GM23338 (cell line): ENCODE measurements at regions not wholly inside any gene's neighbourhood (a gene's known extent, or its start where the extent isn't known, plus 50 kb on each side); places are given as distances from the start of the nearest gene placed in this dataset.
A peak's percentile ranks its signal among the peaks of the same experiment; 100 is the strongest.

Experiments
- ATAC-seq: fragments of 200-7000 bp; cut with Tn5 transposase; 3 replicates; pipeline ENCODE4 v1.9.1; 2020
- DNase-seq: peaks from one replicate; pipeline ENCODE4 v3.0.0-alpha.2; 2015; ENCODE audit warnings: low spot score
- H2AFZ ChIP-seq: fragments of 200-600 bp; sonication (generic); 2 replicates; pipeline ENCODE4 v1.8.0; 2016; ENCODE audit warnings: antibody characterized with exemption, mild to moderate bottlenecking, moderate library complexity
- H3F3A ChIP-seq: fragments of 200-600 bp; sonication (generic); replicated peaks from 2 replicates; pipeline ENCODE4 v1.8.0; 2017; ENCODE audit warnings: antibody characterized with exemption, mixed run types, low read depth
- H3K27ac ChIP-seq: fragments of 200-600 bp; sonication (generic); 2 replicates; pipeline ENCODE4 v1.6.1; 2016; ENCODE audit warnings: low read depth
- H3K27me3 ChIP-seq: fragments of 200-600 bp; sonication (generic); 2 replicates; pipeline ENCODE4 v1.8.0; 2016; ENCODE audit warnings: mild to moderate bottlenecking, mixed run types, moderate library complexity; ENCODE audit not compliant: insufficient read depth
- H3K36me3 ChIP-seq: fragments of 200-600 bp; sonication (generic); 2 replicates; pipeline ENCODE4 v1.8.0; 2016; ENCODE audit warnings: mild to moderate bottlenecking; ENCODE audit not compliant: insufficient read depth
- H3K4me1 ChIP-seq: fragments of 200-600 bp; sonication (generic); 2 replicates; pipeline ENCODE4 v1.8.0; 2016; ENCODE audit warnings: mild to moderate bottlenecking, moderate library complexity; ENCODE audit not compliant: insufficient read depth
- H3K4me2 ChIP-seq: fragments of 200-600 bp; sonication (generic); 2 replicates; pipeline ENCODE4 v1.7.1; 2017; ENCODE audit warnings: mixed run types
- H3K4me3 ChIP-seq: fragments of 200-600 bp; sonication (generic); 2 replicates; pipeline ENCODE4 v1.6.1; 2016; ENCODE audit warnings: mixed run types
- H3K79me2 ChIP-seq: fragments of 200-600 bp; sonication (generic); replicated peaks from 2 replicates; pipeline ENCODE4 v1.8.0; 2017; ENCODE audit warnings: mild to moderate bottlenecking; ENCODE audit not compliant: insufficient read depth
- H3K9me2 ChIP-seq: fragments of 200-600 bp; sonication (generic); 2 replicates; pipeline ENCODE4 v1.8.0; 2017; ENCODE audit not compliant: insufficient read depth
- H4K20me1 ChIP-seq: fragments of 200-600 bp; sonication (generic); replicated peaks from 2 replicates; pipeline ENCODE4 v1.8.0; 2017; ENCODE audit warnings: mild to moderate bottlenecking; ENCODE audit not compliant: insufficient read depth
- H3K27ac Mint-ChIP-seq: 2 replicates; pipeline ENCODE4 v1.8.0; 2020; ENCODE audit warnings: inconsistent platforms, mild to moderate bottlenecking, moderate library complexity, mixed read lengths
- H3K27me3 Mint-ChIP-seq: 3 replicates; pipeline ENCODE4 v1.8.0; 2022; ENCODE audit warnings: low read depth, mild to moderate bottlenecking, moderate library complexity, mixed read lengths, inconsistent platforms; ENCODE audit not compliant: insufficient read depth, poor library complexity
- H3K36me3 Mint-ChIP-seq: 3 replicates; pipeline ENCODE4 v1.8.0; 2021; ENCODE audit warnings: low read depth, mild to moderate bottlenecking, inconsistent platforms, moderate library complexity, mixed read lengths
- H3K4me1 Mint-ChIP-seq: 3 replicates; pipeline ENCODE4 v1.8.0; 2020; ENCODE audit warnings: mild to moderate bottlenecking, inconsistent platforms, mixed read lengths
- H3K4me3 Mint-ChIP-seq: 3 replicates; pipeline ENCODE4 v1.8.0; 2021; ENCODE audit warnings: moderate library complexity, mild to moderate bottlenecking, inconsistent platforms, mixed read lengths
- H3K9me3 Mint-ChIP-seq: 3 replicates; pipeline ENCODE4 v1.8.0; 2020; ENCODE audit warnings: moderate library complexity, mild to moderate bottlenecking, inconsistent platforms, mixed read lengths
- CTCF ChIP-seq, 2 experiments: fragments of 200-600 bp in 1 of 2; sonication (generic) in 1 of 2; conservative IDR thresholded peaks; 2 replicates each; pipeline versions ENCODE4 v1.5.1 to v1.6.1; 2016 to 2017; ENCODE audit warnings: antibody characterized with exemption in 2 of 2, low read depth in 2 of 2, mild to moderate bottlenecking in 2 of 2, moderate library complexity in 1 of 2
- ETS1 ChIP-seq: IDR thresholded peaks from 2 replicates; pipeline ENCODE4 v1.6.1; 2016; ENCODE audit warnings: antibody characterized with exemption
- JUNB ChIP-seq: IDR thresholded peaks from one replicate; pipeline ENCODE4 v1.6.1; 2016; ENCODE audit warnings: antibody characterized with exemption; ENCODE audit not compliant: unreplicated experiment
- NANOG ChIP-seq: IDR thresholded peaks from 2 replicates; pipeline ENCODE4 v1.6.1; 2016; ENCODE audit warnings: antibody characterized with exemption, borderline replicate concordance
- STAT1 ChIP-seq: IDR thresholded peaks from one replicate; pipeline ENCODE4 v1.6.1; 2016; ENCODE audit warnings: antibody characterized with exemption; ENCODE audit not compliant: unreplicated experiment
- ZNF114 ChIP-seq: fragments of 250-450 bp; sonication (Bioruptor Pico); IDR thresholded peaks from 2 replicates; pipeline ENCODE4 v1.5.0; 2020; ENCODE audit warnings: mild to moderate bottlenecking, moderate library complexity
- ZNF331 ChIP-seq: fragments of 250-450 bp; sonication (Bioruptor Pico); IDR thresholded peaks from 2 replicates; pipeline ENCODE4 v1.5.0; 2020; ENCODE audit warnings: low read depth, mild to moderate bottlenecking, moderate library complexity
- ZNF462 ChIP-seq: fragments of 250-450 bp; sonication (Bioruptor Pico); IDR thresholded peaks from 2 replicates; pipeline ENCODE4 v1.5.0; 2020; ENCODE audit warnings: mild to moderate bottlenecking, moderate library complexity

GRCh38 chr11:112795142-112795815 lies 165.9 kb upstream of the NCAM1 start:
- Histone ChIP-seq H3K27ac (no peak overlapping the region), H3K36me3 (no peaks in the 10 kb centered on the region), H3K4me1 (peaks cover 11% of the 10 kb centered on the region), H3K9me2 (peaks cover 4% of the 10 kb centered on the region; the same call in 1 of the 2 replicates), H3K4me2 (no peak overlapping the region), H4K20me1 (no peaks in the 10 kb centered on the region), H3F3A (no peaks in the 10 kb centered on the region), H2AFZ (no peak overlapping the region), H3K79me2 (no peaks in the 10 kb centered on the region), H3K27me3 (no peaks in the 10 kb centered on the region), H3K4me3 (no peak overlapping the region)
- Mint-ChIP-seq H3K4me1 (peaks cover 29% of the 10 kb centered on the region), H3K4me3 (no peak overlapping the region), H3K36me3 (no peaks in the 10 kb centered on the region), H3K9me3 (no peaks in the 10 kb centered on the region), H3K27ac (no peak overlapping the region), H3K27me3 (peaks cover 9% of the 10 kb centered on the region)
- DNase-seq, result peak; percentile 84
- TF ChIP-seq CTCF (conservative IDR thresholded peaks at IDR 0.05; ENCODE audit: low read depth in 2 of 2) (peak; percentile 78 to 82), STAT1 (no peak)
- ATAC-seq, result peak; percentile 68

GRCh38 chr11:112795911-112796649 lies 165.1 kb upstream of the NCAM1 start:
- Histone ChIP-seq H3K27me3 (no peaks in the 10 kb centered on the region), H3K79me2 (no peaks in the 10 kb centered on the region), H3K36me3 (no peaks in the 10 kb centered on the region), H3K9me2 (peaks cover 4% of the 10 kb centered on the region; the same call in 1 of the 2 replicates), H3K4me3 (no peak overlapping the region), H4K20me1 (no peaks in the 10 kb centered on the region), H3F3A (no peaks in the 10 kb centered on the region), H2AFZ (no peak overlapping the region; the same call in 1 of the 2 replicates), H3K4me1 (peaks cover 11% of the 10 kb centered on the region), H3K4me2 (no peak overlapping the region), H3K27ac (no peak overlapping the region)
- ATAC-seq, result peak; percentile 9; the same call in 2 of the 3 replicates
- DNase-seq, result no peak
- H3K4me3 Mint-ChIP-seq, result no peak overlapping the region
- H3K4me1 Mint-ChIP-seq, result peaks cover 33% of the 10 kb centered on the region
- H3K27ac Mint-ChIP-seq, result no peak overlapping the region
- peaks cover 9% of the 10 kb centered on the region for H3K27me3 Mint-ChIP-seq
- H3K9me3 Mint-ChIP-seq, result no peaks in the 10 kb centered on the region
- H3K36me3 Mint-ChIP-seq, result no peaks in the 10 kb centered on the region
- TF ChIP-seq ETS1 (no peak), CTCF (conservative IDR thresholded peaks at IDR 0.05; ENCODE audit: low read depth in 2 of 2) (no peak), ZNF462 (no peak), ZNF331 (CRISPR knock-in tag) (no peak), ZNF114 (no peak), NANOG (no peak), JUNB (no peak)
